Thymus (tissue), 11 donors: ENCODE measurements at regions not wholly inside any gene's neighbourhood (a gene's known extent, or its start where the extent isn't known, plus 50 kb on each side); places are given as distances from the start of the nearest gene placed in this dataset.
"Not testable (repeated sequence)": the region's sequence is repeated elsewhere in the genome, so short reads cannot be mapped to it uniquely, and the experiment has no call there.

ENCODE experiments used
- DNase-seq, 9 donors: peaks; one replicate each; pipeline ENCODE4 v3.0.0-alpha.2; 2013; ENCODE audit warnings: low spot score in 9 of 9, low read depth in 6 of 9, missing footprints in 1 of 9
- H3K27ac ChIP-seq, 2 donors: one replicate each; pipeline ENCODE4 v1.5.1; 2013; ENCODE audit warnings: control low read depth in 1 of 2, low read depth in 1 of 2, low read length in 1 of 2, mild to moderate bottlenecking in 1 of 2, moderate library complexity in 1 of 2
- H3K27me3 ChIP-seq, 2 donors: one replicate each; pipeline ENCODE4 v1.5.1; 2013; ENCODE audit warnings: low read length in 1 of 2; ENCODE audit not compliant: control insufficient read depth in 2 of 2, insufficient read depth in 1 of 2
- H3K36me3 ChIP-seq, 2 donors: one replicate each; pipeline ENCODE4 v1.5.1; 2013; ENCODE audit warnings: low read length in 1 of 2, mild to moderate bottlenecking in 1 of 2, moderate library complexity in 1 of 2; ENCODE audit not compliant: control insufficient read depth in 2 of 2, insufficient read depth in 2 of 2
- H3K4me1 ChIP-seq, 2 donors: one replicate each; pipeline ENCODE4 v1.5.1; 2013; ENCODE audit warnings: low read length in 2 of 2; ENCODE audit not compliant: control insufficient read depth in 2 of 2, insufficient read depth in 2 of 2
- H3K4me3 ChIP-seq, 2 donors: one replicate each; pipeline ENCODE4 v1.5.1; 2013; ENCODE audit warnings: low read length in 2 of 2, control low read depth in 1 of 2, mild to moderate bottlenecking in 1 of 2
- H3K9me3 ChIP-seq, 2 donors: one replicate each; pipeline ENCODE4 v1.5.1; 2013; ENCODE audit warnings: low read length in 1 of 2, mild to moderate bottlenecking in 1 of 2; ENCODE audit not compliant: control insufficient read depth in 2 of 2, insufficient read depth in 1 of 2
- WGBS: extraction: QIAGEN DNeasy Blood & Tissue Kit; methylation state at CpG from one replicate; pipeline ENCODE4 v1.1.7; 2013; 5-methylcytosine and 5-hydroxymethylcytosine counted together
- donor health status: healthy.

GRCh38 chr7:79749856-79750255 lies 296.4 kb upstream of the MAGI2 start:
- no peaks in the 10 kb centered on the region for H3K9me3 ChIP-seq
- no peaks in the 10 kb centered on the region for H3K27me3 ChIP-seq
- H3K4me3 ChIP-seq, result no peak overlapping the region
- DNase-seq, result no peak
- H3K36me3 ChIP-seq, result no peaks in the 10 kb centered on the region
- no peaks in the 10 kb centered on the region for H3K4me1 ChIP-seq
- no peak overlapping the region for H3K27ac ChIP-seq

DNA sequence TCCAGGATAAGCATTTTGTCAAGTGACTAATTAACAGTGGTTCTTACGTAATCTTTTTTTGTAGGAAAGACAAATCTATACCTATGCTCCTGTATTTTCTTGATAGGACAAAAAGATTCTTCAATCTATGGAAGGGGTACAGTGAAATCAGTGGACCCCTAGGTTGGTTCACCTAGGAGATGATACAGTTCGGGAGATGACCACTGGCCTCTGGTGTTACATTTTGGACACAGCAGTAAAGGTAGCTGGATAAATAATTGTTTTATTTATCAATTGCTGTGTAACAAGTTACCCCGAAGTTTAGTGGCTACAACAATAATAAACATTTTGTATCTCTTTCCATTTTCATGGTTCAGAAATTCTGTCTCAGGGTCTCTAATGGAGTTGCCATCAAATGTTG lies 288.2 kb upstream of the MAGI2 start:
- no peak for DNase-seq
- 57% methylated on average over 3 of the region's 3 CpGs for WGBS
- no peak overlapping the region for H3K4me3 ChIP-seq
- no peaks in the 10 kb centered on the region for H3K4me1 ChIP-seq
- no peaks in the 10 kb centered on the region for H3K36me3 ChIP-seq
- no peaks in the 10 kb centered on the region for H3K27me3 ChIP-seq
- H3K27ac ChIP-seq, result no peak overlapping the region
- H3K9me3 ChIP-seq, result no peaks in the 10 kb centered on the region

DNA sequence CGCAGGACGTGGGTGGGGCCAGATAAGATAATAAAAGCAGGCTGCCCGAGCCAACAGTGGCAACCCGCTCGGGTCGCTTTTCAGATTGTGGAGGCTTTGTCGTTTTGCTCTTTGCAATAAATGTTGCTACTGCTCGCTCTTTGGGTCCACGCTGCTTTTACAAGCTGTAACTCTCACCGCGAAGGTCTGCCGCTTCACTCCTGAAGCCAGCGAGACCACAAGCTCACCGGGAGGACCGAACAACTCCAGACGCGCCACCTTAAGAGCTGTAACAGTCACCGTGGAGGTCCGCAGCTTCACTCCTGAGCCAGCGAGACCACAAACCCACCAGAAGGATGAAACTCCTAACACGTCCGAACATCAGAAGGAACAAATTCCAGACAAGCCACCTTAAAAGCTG lies 286.6 kb upstream of the MAGI2 start:
- Histone ChIP-seq H3K27me3 (no peaks in the 10 kb centered on the region), H3K27ac (no peak overlapping the region), H3K9me3 (no peaks in the 10 kb centered on the region), H3K4me3 (no peak overlapping the region), H3K36me3 (no peaks in the 10 kb centered on the region), H3K4me1 (no peaks in the 10 kb centered on the region)
- 97% methylated on average over 22 of the region's 22 CpGs for WGBS
- no peak for DNase-seq

DNA sequence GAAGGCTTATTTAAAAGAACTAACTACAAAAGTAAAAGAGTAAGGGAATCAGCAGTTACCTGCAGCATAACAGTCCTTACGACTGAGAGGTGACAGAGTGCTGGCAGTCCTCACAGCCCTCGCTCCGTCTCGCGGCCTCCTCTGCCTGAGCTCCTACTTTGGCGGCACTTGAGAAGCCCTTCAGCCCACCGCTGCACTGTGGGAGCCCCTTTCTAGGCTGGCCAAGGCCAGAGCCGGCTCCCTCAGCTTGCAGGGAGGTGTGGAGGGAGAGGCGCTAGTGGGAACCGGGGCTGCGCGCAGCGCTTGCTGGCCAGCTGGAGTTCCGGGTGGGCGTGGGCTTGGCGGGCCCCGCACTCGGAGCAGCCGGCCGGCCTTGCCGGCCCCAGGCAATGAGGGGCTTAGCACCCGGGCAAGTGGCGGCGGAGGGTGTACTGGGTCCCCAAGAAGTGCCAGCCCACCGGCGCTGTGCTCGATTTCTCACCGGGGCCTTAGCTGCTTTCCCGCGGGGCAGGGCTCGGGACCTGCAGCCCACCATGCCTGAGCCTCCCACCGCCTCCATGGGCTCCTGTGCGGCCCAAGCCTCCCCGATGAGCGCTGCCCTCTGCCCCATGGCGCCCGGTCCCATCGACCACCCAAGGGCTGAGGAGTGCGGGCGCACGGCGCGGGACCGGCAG lies 285.7 kb upstream of the MAGI2 start:
- not testable (repeated sequence) for H3K4me3 ChIP-seq, H3K36me3 ChIP-seq, H3K4me1 ChIP-seq, H3K27me3 ChIP-seq, DNase-seq, H3K27ac ChIP-seq, H3K9me3 ChIP-seq
- 97% methylated on average over 44 of the region's 44 CpGs for WGBS

- peaks cover 0 to 4% of the 10 kb centered on the region in 2 donors for H3K9me3 ChIP-seq
- no peaks in the 10 kb centered on the region for H3K4me1 ChIP-seq
- no peak overlapping the region for H3K4me3 ChIP-seq
- DNase-seq, result no peak
- WGBS, result 94% methylated on average over 3 of the region's 3 CpGs
- no peak overlapping the region for H3K27ac ChIP-seq
- H3K36me3 ChIP-seq, result no peaks in the 10 kb centered on the region
- no peaks in the 10 kb centered on the region for H3K27me3 ChIP-seq
These were observed 283.0 kb upstream of the MAGI2 start for GRCh38 chr7:79736418-79736817.

- Histone ChIP-seq H3K4me1 (no peaks in the 10 kb centered on the region), H3K27ac (no peak overlapping the region), H3K36me3 (no peaks in the 10 kb centered on the region), H3K27me3 (no peaks in the 10 kb centered on the region), H3K9me3 (peaks cover 0 to 4% of the 10 kb centered on the region in 2 donors), H3K4me3 (no peak overlapping the region)
- WGBS, result 97% methylated on average over 1 of the region's 1 CpG
- DNase-seq, result no peak
These were observed 281.5 kb upstream of the MAGI2 start for GRCh38 chr7:79735012-79735411.

DNA sequence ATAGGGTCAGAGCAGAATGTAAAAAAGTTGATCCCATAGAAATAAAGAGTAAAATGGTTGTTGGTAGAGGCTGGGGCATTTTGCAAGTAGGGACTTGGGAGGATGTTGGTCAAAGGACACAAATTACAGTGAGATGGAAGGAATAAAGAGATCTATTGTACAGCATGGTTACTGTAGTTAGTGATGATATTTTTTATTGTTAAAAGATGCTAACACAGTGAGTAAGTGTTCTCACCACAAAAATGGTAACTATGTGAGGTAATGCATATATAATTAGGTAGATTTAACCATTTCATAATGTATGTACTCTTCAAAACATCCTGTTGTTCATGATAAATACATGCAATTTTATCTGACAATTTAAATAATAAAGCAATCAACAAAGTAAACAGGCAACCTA lies 280.7 kb upstream of the MAGI2 start:
- Histone ChIP-seq H3K27me3 (no peaks in the 10 kb centered on the region), H3K4me1 (no peaks in the 10 kb centered on the region), H3K4me3 (no peak overlapping the region), H3K27ac (no peak overlapping the region), H3K9me3 (peaks cover 0 to 4% of the 10 kb centered on the region in 2 donors), H3K36me3 (no peaks in the 10 kb centered on the region)
- DNase-seq, result no peak

GRCh38 chr7:79732535-79732934 lies 279.1 kb upstream of the MAGI2 start:
- no peaks in the 10 kb centered on the region for H3K4me1 ChIP-seq
- no peaks in the 10 kb centered on the region for H3K27me3 ChIP-seq
- no peak for DNase-seq
- WGBS, result 94% methylated on average over 2 of the region's 2 CpGs
- no peaks in the 10 kb centered on the region for H3K36me3 ChIP-seq
- no peak overlapping the region for H3K27ac ChIP-seq
- H3K9me3 ChIP-seq, result peaks cover 0 to 4% of the 10 kb centered on the region in 2 donors
- no peak overlapping the region for H3K4me3 ChIP-seq

DNA sequence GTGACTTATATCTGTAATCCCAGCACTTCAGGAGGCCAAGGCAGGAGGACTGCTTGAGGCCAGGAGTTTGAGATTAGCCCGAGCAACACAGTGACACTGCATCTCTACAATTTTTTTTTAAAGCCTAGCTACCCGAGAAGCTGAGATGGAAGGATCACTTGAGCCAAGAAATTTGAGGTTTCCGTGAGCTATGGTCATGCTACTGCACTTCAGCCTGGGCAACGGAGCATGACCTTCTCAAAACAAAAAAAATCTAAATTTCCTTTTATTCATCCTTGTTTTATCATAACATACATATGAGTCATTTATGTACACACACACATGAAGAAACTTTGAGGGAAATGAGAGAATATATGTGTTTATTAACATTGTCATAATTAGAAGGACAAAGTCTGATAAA lies 277.5 kb upstream of the MAGI2 start:
- Histone ChIP-seq H3K36me3 (no peaks in the 10 kb centered on the region), H3K27ac (no peak overlapping the region), H3K9me3 (peaks cover 0 to 4% of the 10 kb centered on the region in 2 donors), H3K4me1 (no peaks in the 10 kb centered on the region), H3K27me3 (no peaks in the 10 kb centered on the region), H3K4me3 (no peak overlapping the region)
- DNase-seq, result no peak
- WGBS, result 93% methylated on average over 4 of the region's 4 CpGs
